ENCODE measurements at regions not wholly inside any gene's neighbourhood (a gene's known extent, or its start where the extent isn't known, plus 50 kb on each side); places are given as distances from the start of the nearest gene placed in this dataset.

DNA sequence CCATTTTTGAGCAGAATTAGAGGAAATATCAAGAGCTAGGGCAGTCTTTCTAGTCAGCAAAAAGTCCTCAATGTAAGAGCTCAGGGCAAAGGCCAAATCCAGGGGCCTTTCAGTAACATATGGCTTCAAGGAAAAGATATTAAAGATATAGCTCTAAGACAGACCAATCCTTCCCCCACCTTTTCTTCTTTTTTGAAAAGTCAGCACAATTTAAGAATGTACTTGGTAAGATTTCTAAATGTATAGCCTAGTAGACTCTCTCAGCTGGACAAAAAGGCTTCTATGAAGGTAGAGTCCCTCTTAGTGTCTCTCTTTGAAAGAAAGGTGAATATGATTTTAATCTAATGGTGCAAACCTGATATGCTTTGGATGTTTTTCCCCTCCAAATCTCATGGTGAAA is 515.7 kb downstream of the VRK1 start:
- no peak for DNase-seq

- DNase-seq, result no peak
Measured at GRCh38 chr14:97315790-97316189, 518.6 kb downstream of the VRK1 start.

- no peak for DNase-seq
Measured at GRCh38 chr14:97318380-97318779, 521.2 kb downstream of the VRK1 start.

- DNase-seq, result no peak
Measured at GRCh38 chr14:97319691-97320090, 522.5 kb downstream of the VRK1 start.

GRCh38 chr14:97328743-97329142 is 531.6 kb downstream of the VRK1 start:
- DNase-seq, result no peak

DNA sequence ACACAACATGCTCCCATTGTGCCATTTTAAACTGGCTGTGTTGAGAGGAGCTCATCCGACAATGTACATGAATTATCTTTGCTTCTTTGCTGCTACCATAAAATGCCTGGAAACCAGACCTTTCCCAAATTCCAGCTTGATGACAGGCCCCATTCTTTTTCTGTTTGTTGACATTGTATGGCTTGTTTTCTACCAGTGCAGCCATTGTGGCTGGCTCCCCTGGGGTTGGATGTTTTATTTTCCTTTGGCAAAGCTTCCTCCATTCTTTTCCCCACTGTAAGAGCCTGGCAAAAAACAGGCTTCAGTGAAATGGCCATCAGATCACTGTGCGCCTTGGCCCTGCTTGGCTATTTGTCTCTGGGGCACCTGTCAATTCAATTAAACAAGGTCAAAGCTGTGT is 532.5 kb downstream of the VRK1 start:
- DNase-seq, result no peak

GRCh38 chr14:97331058-97331457 is 533.9 kb downstream of the VRK1 start:
- no peak for DNase-seq

DNA sequence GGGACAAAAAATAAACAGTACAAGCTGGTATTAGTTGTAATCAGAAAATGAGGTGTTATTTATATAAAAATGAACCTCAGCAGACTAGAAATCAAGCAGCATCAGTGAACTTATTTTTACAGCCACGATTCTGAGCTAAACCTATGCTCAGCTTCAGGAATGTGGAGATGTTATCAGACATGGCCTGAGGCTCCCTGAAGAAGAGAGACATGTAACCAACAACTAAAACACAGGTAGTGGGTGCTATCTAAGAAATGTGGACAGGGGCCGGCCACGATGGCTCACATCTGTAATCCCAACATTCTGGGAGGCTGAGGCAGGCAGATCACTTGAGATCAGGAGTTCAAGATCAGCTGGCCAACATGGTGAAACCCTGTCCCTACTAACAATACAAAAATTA is 534.3 kb downstream of the VRK1 start:
- no peak for DNase-seq

GRCh38 chr14:97336179-97336578 is 539.0 kb downstream of the VRK1 start:
- DNase-seq, result peak in 1 of 6 experiments; percentile 1

GRCh38 chr14:97336816-97337215 is 539.6 kb downstream of the VRK1 start:
- no peak for DNase-seq

GRCh38 chr14:97337267-97337666 is 540.1 kb downstream of the VRK1 start:
- no peak for DNase-seq

- no peak for DNase-seq
Measured at GRCh38 chr14:97337670-97338069, 540.5 kb downstream of the VRK1 start.

- no peak for DNase-seq
Measured at GRCh38 chr14:97344666-97345065, 547.5 kb downstream of the VRK1 start.

DNA sequence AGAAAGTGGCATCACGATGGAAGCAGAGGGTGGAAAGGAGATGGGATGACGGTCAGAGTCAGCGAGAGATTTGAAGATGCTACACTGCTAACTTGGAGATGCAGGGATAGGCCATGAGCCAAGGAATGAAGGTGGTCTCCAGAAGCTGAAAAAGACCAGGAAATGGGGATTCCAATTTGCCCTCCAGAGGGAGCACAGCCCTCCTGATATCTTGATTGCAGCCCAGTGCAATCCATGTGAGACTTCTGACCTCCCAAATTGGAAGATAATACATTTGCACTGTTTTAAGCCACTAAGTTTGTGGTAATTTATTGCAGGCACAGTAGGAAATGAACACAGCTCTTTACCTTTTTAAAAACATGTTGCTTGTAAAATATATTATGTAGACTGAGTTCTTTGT is 549.5 kb downstream of the VRK1 start:
- DNase-seq, result no peak

DNA sequence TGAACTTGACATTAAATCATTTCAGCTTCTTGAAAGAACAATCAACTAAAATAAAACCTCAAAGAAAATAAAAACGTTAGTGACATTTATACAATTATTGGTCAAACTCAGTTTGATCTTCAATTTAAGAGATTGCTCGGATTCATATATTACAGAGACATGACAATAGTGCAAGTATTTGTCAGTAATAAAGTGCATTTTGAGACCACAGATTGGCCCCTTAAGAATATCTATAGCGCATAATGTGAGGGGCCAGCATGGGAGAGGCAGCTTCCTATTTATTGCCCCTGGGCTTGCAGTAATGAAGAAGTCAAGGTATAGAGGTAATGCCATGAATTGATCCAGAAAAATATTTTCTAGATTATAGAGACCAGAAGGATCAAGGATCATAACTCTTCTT is 552.3 kb downstream of the VRK1 start:
- DNase-seq, result no peak

- no peak for DNase-seq
Measured at GRCh38 chr14:97349946-97350345, 552.8 kb downstream of the VRK1 start.

- DNase-seq, result no peak
Measured at GRCh38 chr14:97350415-97350814, 553.2 kb downstream of the VRK1 start.

GRCh38 chr14:97350894-97351731 is 553.9 kb downstream of the VRK1 start:
- DNase-seq, result no peak

GRCh38 chr14:97353102-97353501 is 555.9 kb downstream of the VRK1 start:
- no peak for DNase-seq

GRCh38 chr14:97354119-97354722 is 557.0 kb downstream of the VRK1 start:
- DNase-seq, result no peak

- no peak for DNase-seq
Measured at GRCh38 chr14:97359341-97359740, 562.2 kb downstream of the VRK1 start.

DNA sequence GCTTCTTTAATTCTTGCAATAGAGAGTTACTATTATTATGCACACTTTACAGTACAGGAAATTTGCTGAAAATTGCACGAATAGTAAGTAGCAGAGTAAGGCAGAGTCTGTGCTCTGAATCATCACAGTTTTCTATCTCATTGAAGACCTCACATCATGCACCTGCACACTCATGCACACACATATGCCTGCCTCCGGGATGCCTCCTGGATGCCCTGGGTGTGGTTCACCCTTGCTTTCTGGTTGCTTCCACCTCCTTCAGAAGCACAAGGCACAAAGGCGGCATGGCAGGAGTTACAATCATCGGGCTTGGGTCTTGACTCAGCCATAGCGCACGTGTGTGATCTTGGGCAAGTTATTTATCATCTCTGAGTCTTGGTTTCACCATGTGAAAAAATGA is 564.0 kb downstream of the VRK1 start:
- DNase-seq, result no peak

DNA sequence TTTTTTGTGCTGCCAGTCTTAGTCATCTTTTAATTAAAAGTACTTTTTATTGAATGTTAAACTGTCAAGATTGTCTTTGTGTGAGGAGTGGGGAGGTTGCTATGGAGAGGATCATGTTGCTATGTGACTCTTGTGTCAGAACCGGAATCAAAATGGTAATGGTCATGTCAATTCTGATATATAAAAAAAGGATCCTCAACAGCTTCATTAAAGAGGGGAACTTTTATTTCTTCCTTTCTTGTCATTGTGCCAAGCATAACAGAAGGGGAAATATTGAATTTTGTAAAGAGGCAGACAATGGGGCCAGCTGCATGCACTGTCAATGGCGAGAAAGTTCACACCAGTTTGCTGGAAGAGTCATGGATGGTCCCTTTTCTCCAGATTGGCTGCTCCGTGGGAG is 564.8 kb downstream of the VRK1 start:
- no peak for DNase-seq

DNA sequence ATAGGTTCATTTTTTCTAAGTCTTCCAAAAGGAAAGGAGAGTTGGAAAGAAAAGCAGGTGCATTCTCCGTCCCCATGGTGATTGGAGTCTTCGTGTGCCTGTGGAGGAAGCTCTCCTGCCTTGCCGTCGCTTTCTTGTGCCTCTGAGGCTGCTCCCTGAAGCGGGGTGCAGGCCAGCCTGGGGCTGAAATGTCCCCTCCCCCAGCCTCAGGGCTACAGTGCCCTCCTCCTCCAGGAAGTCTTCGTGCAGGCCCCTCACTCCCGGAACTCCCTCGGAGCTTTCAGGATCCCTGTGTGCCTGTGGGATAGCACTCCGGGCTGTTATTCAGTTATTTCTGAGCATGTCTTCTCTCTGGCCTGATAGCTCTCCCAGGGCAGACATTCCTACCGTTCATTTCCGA is 569.2 kb downstream of the VRK1 start:
- DNase-seq, result no peak

GRCh38 chr14:97367278-97367677 is 570.1 kb downstream of the VRK1 start:
- no peak for DNase-seq
